C4-2B (cell line): ENCODE measurements at regions not wholly inside any gene's neighbourhood (a gene's known extent, or its start where the extent isn't known, plus 50 kb on each side); places are given as distances from the start of the nearest gene placed in this dataset.
"Not testable (repeated sequence)": the region's sequence is repeated elsewhere in the genome, so short reads cannot be mapped to it uniquely, and the experiment has no call there.

ENCODE experiments used
- ZFX ChIP-seq: fragments of 450-650 bp; IDR thresholded peaks from 2 replicates; pipeline ENCODE4 v1.6.1; 2017
- TF ChIP-seq, protein P1 (sequence below): fragments of 450-650 bp; conservative IDR thresholded peaks from 2 replicates; pipeline ENCODE4 v1.5.1; 2017; ENCODE audit warnings: mild to moderate bottlenecking

DNA sequence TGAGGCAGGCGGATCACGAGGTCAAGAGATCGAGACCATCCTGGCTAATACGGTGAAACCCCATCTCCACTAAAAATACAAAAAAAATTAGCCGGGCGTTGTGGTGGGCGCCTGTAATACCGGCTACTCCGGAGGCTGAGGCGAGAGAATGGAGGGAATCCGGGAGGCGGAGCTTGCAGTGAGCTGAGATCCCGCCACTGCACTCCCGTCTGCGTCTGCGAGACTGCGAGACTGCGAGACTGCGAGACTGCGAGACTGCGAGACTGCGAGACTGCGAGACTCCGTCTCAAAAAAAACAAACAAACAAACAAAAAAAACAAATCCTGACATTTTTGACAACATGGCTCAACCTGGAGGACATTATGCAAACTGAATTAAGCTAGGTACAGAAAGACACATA, 1606.2 kb downstream of the STIM2 start:
- TF ChIP-seq, protein P1, sequence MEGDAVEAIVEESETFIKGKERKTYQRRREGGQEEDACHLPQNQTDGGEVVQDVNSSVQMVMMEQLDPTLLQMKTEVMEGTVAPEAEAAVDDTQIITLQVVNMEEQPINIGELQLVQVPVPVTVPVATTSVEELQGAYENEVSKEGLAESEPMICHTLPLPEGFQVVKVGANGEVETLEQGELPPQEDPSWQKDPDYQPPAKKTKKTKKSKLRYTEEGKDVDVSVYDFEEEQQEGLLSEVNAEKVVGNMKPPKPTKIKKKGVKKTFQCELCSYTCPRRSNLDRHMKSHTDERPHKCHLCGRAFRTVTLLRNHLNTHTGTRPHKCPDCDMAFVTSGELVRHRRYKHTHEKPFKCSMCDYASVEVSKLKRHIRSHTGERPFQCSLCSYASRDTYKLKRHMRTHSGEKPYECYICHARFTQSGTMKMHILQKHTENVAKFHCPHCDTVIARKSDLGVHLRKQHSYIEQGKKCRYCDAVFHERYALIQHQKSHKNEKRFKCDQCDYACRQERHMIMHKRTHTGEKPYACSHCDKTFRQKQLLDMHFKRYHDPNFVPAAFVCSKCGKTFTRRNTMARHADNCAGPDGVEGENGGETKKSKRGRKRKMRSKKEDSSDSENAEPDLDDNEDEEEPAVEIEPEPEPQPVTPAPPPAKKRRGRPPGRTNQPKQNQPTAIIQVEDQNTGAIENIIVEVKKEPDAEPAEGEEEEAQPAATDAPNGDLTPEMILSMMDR, result not testable (repeated sequence)
- not testable (repeated sequence) for TF ChIP-seq ZFX
